ENCODE measurements at regions not wholly inside any gene's neighbourhood (a gene's known extent, or its start where the extent isn't known, plus 50 kb on each side); places are given as distances from the start of the nearest gene placed in this dataset.

- TF ChIP-seq HDAC6 (IDR thresholded peaks at IDR 0.05; ENCODE audit: low read depth, low read length) (no peak), ZNF800 (CRISPR knock-in tag; IDR thresholded peaks at IDR 0.05) (peak; percentile 41; the same call in 1 of the 2 replicates), SNAPC5 (CRISPR knock-in tag; IDR thresholded peaks at IDR 0.05; ENCODE audit: borderline replicate concordance) (no peak), ZBTB37 (CRISPR knock-in tag; IDR thresholded peaks at IDR 0.05) (no peak), ZNF282 (IDR thresholded peaks at IDR 0.05; ENCODE audit: partially characterized antibody) (no peak), ISL2 (CRISPR knock-in tag; IDR thresholded peaks at IDR 0.05) (peak; percentile 56), TERF1 (CRISPR knock-in tag; IDR thresholded peaks at IDR 0.05) (no peak), GTF2F1 (IDR thresholded peaks at IDR 0.05; ENCODE audit: low read length) (no peak), RNF219 (CRISPR knock-in tag; IDR thresholded peaks at IDR 0.05) (no peak), ZSCAN31 (CRISPR knock-in tag; IDR thresholded peaks at IDR 0.05; ENCODE audit: low read depth) (no peak), BCL6 (CRISPR knock-in tag; IDR thresholded peaks at IDR 0.05) (peak; percentile 100), ZNF629 (CRISPR knock-in tag; conservative IDR thresholded peaks at IDR 0.05) (no peak), STAG1 (CRISPR knock-in tag; IDR thresholded peaks at IDR 0.05) (peak; percentile 25; the same call in 1 of the 2 replicates), CAMTA2 (CRISPR knock-in tag; IDR thresholded peaks at IDR 0.05; ENCODE audit: borderline replicate concordance) (no peak), CREB3 (CRISPR knock-in tag; IDR thresholded peaks at IDR 0.05) (no peak), TBX2 (CRISPR knock-in tag; IDR thresholded peaks at IDR 0.05; ENCODE audit: borderline replicate concordance) (peak; percentile 65; the same call in 1 of the 2 replicates), ZBTB8A (CRISPR knock-in tag; IDR thresholded peaks at IDR 0.05; ENCODE audit: borderline replicate concordance, low read depth) (no peak), DMAP1 (CRISPR knock-in tag; IDR thresholded peaks at IDR 0.05) (no peak)
These were observed 59.1 kb upstream of the ACSL1 start (continued) for GRCh38 chr4:184884883-184885282.

Measured in HepG2 (cell line).